Osteocyte (in vitro differentiated cells): ENCODE measurements at regions not wholly inside any gene's neighbourhood (a gene's known extent, or its start where the extent isn't known, plus 50 kb on each side); places are given as distances from the start of the nearest gene placed in this dataset.

Experiments used
- DNase-seq: peaks from one replicate; pipeline ENCODE4 v3.0.0; 2021; ENCODE audit warnings: mixed read lengths; ENCODE audit not compliant: unreplicated experiment; ENCODE audit errors: extremely low spot score
- H3K27ac Mint-ChIP-seq: one replicate; pipeline ENCODE4 v1.8.0; 2021; ENCODE audit warnings: mild to moderate bottlenecking, mixed read lengths; ENCODE audit not compliant: unreplicated experiment
- H3K27me3 Mint-ChIP-seq: one replicate; pipeline ENCODE4 v1.8.0; 2021; ENCODE audit warnings: mixed read lengths; ENCODE audit not compliant: unreplicated experiment
- H3K36me3 Mint-ChIP-seq: one replicate; pipeline ENCODE4 v1.8.0; 2021; ENCODE audit warnings: mixed read lengths; ENCODE audit not compliant: unreplicated experiment
- H3K4me1 Mint-ChIP-seq: one replicate; pipeline ENCODE4 v1.8.0; 2021; ENCODE audit warnings: mixed read lengths; ENCODE audit not compliant: unreplicated experiment
- H3K4me3 Mint-ChIP-seq: one replicate; pipeline ENCODE4 v1.8.0; 2021; ENCODE audit warnings: mild to moderate bottlenecking, moderate library complexity, mixed read lengths; ENCODE audit not compliant: unreplicated experiment
- H3K9me3 Mint-ChIP-seq: one replicate; pipeline ENCODE4 v1.8.0; 2021; ENCODE audit warnings: mixed read lengths; ENCODE audit not compliant: unreplicated experiment
- CTCF ChIP-seq: fragments of 200-600 bp; sonication (generic); IDR thresholded peaks from 2 replicates; pipeline ENCODE4 v1.5.0; 2021; ENCODE audit warnings: antibody characterized with exemption, mild to moderate bottlenecking, moderate library complexity

GRCh38 chr12:66066137-66066928 lies 64.2 kb downstream of the LLPH start:
- DNase-seq: no peak
- Mint-ChIP-seq H3K27me3 (no peaks in the 10 kb centered on the region), H3K27ac (peak overlapping the region; percentile 90)

GRCh38 chr12:66065641-66066136 lies 64.9 kb downstream of the LLPH start:
- H3K9me3 Mint-ChIP-seq: no peaks in the 10 kb centered on the region
- DNase-seq: no peak
- H3K27ac Mint-ChIP-seq: peak overlapping the region; percentile 90
- no peak for TF ChIP-seq CTCF
- no peaks in the 10 kb centered on the region for H3K36me3 Mint-ChIP-seq
- H3K4me3 Mint-ChIP-seq: peak overlapping the region; percentile 2
- peaks cover 67% of the 10 kb centered on the region for H3K4me1 Mint-ChIP-seq
- H3K27me3 Mint-ChIP-seq: no peaks in the 10 kb centered on the region

More at GRCh38 chr12:66066137-66066928, 64.2 kb downstream of the LLPH start:
- peak overlapping the region; percentile 41 for H3K4me3 Mint-ChIP-seq
- H3K4me1 Mint-ChIP-seq: peaks cover 62% of the 10 kb centered on the region
- H3K9me3 Mint-ChIP-seq: no peaks in the 10 kb centered on the region
- no peak for TF ChIP-seq CTCF
- H3K36me3 Mint-ChIP-seq: no peaks in the 10 kb centered on the region

- no peak for DNase-seq
- H3K27ac Mint-ChIP-seq: peak overlapping the region; percentile 90
- H3K9me3 Mint-ChIP-seq: no peaks in the 10 kb centered on the region
- H3K4me3 Mint-ChIP-seq: no peak overlapping the region
- H3K4me1 Mint-ChIP-seq: peaks cover 71% of the 10 kb centered on the region
- H3K27me3 Mint-ChIP-seq: no peaks in the 10 kb centered on the region
- no peak for TF ChIP-seq CTCF
- H3K36me3 Mint-ChIP-seq: no peaks in the 10 kb centered on the region
These were observed 65.4 kb downstream of the LLPH start for GRCh38 chr12:66065150-66065549.

GRCh38 chr12:66063916-66064315 lies 66.6 kb downstream of the LLPH start:
- H3K4me1 Mint-ChIP-seq: peaks cover 71% of the 10 kb centered on the region
- H3K4me3 Mint-ChIP-seq: no peak overlapping the region
- DNase-seq: no peak
- H3K27me3 Mint-ChIP-seq: no peaks in the 10 kb centered on the region
- no peak for TF ChIP-seq CTCF
- H3K9me3 Mint-ChIP-seq: no peaks in the 10 kb centered on the region
- no peaks in the 10 kb centered on the region for H3K36me3 Mint-ChIP-seq
- H3K27ac Mint-ChIP-seq: peak overlapping the region; percentile 90

GRCh38 chr12:66062290-66062625 lies 68.3 kb downstream of the LLPH start:
- no peaks in the 10 kb centered on the region for H3K27me3 Mint-ChIP-seq
- no peaks in the 10 kb centered on the region for H3K9me3 Mint-ChIP-seq
- no peak overlapping the region for H3K4me3 Mint-ChIP-seq
- H3K36me3 Mint-ChIP-seq: no peaks in the 10 kb centered on the region
- H3K4me1 Mint-ChIP-seq: peaks cover 68% of the 10 kb centered on the region
- TF ChIP-seq CTCF: no peak
- peak overlapping the region; percentile 43 for H3K27ac Mint-ChIP-seq
- DNase-seq: no peak
